Liver (tissue), 3 donors: ENCODE measurements at regions not wholly inside any gene's neighbourhood (a gene's known extent, or its start where the extent isn't known, plus 50 kb on each side); places are given as distances from the start of the nearest gene placed in this dataset.

Experiments used
- CTCF ChIP-seq: fragments of 150-350 bp; IDR thresholded peaks from 2 replicates; pipeline ENCODE4 v1.5.1; 2017; ENCODE audit warnings: improper control_type of control experiment, low read depth, low read length; ENCODE audit not compliant: missing input control
- JUND ChIP-seq, 2 donors: IDR thresholded peaks; 2 replicates each; pipeline ENCODE4 v1.6.1; 2016; ENCODE audit warnings: antibody characterized with exemption in 2 of 2
- MAX ChIP-seq: IDR thresholded peaks from 2 replicates; pipeline ENCODE4 v1.6.1; 2016; ENCODE audit warnings: antibody characterized with exemption
- RAD21 ChIP-seq, 2 donors: IDR thresholded peaks; 2 replicates each; pipeline ENCODE4 v1.6.1; 2016; ENCODE audit warnings: antibody characterized with exemption in 2 of 2, mild to moderate bottlenecking in 2 of 2
- donor health status: healthy.
- donor health status: healthy.

DNA sequence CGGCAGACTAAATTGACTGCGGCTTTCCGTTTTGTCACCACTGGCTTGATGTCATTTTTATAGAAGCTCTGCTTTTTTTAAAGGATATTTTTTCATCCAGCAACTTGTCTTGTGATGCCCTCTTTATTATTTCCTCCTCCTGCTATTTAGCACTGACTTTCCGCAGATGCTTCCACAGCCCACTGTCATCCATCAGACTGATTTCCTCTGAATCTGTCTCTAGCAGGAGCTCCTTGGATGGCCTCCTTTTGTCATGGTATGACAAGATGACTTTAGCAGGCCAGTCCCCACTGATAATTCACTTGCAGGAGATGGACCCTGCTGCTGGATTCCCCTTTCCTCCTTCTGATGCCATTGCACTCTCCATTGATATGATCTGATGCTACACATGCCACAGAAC is 454.6 kb downstream of the TSN start:
- TF ChIP-seq CTCF (no peak), MAX (no peak), JUND (IDR thresholded peaks at IDR 0.05) (no peak), RAD21 (IDR thresholded peaks at IDR 0.05) (no peak)
